GM23248 (cell line): ENCODE measurements at regions not wholly inside any gene's neighbourhood (a gene's known extent, or its start where the extent isn't known, plus 50 kb on each side); places are given as distances from the start of the nearest gene placed in this dataset.

ENCODE experiments used
- EZH2 ChIP-seq: fragments of 200-600 bp; sonication (generic); IDR thresholded peaks from 2 replicates; pipeline ENCODE4 v1.6.1; 2018; ENCODE audit warnings: antibody characterized with exemption, mild to moderate bottlenecking; ENCODE audit not compliant: insufficient read depth, poor library complexity, severe bottlenecking
- EZH2phosphoT487 ChIP-seq: fragments of 200-600 bp; sonication (generic); IDR thresholded peaks from 2 replicates; pipeline ENCODE4 v1.6.1; 2018; ENCODE audit warnings: antibody characterized with exemption, moderate library complexity, mild to moderate bottlenecking, low read depth; ENCODE audit not compliant: insufficient read depth

GRCh38 chr6:91141346-91141745 lies 554.5 kb upstream of the MAP3K7 start:
- no peak for TF ChIP-seq EZH2
- TF ChIP-seq EZH2phosphoT487: no peak
